Hematopoietic multipotent progenitor cell treated with erythropoietin and hydrocortisone succinate and interleukin-3 and kit ligand, for 17 days (in vitro differentiated cells): ENCODE measurements at regions not wholly inside any gene's neighbourhood (a gene's known extent, or its start where the extent isn't known, plus 50 kb on each side); places are given as distances from the start of the nearest gene placed in this dataset.
"Not testable (repeated sequence)": the region's sequence is repeated elsewhere in the genome, so short reads cannot be mapped to it uniquely, and the experiment has no call there.

Experiments
- DNase-seq: peaks from one replicate; pipeline ENCODE4 v3.0.0-alpha.2; 2015; ENCODE audit warnings: low spot score

- DNase-seq: not testable (repeated sequence)
Measured at GRCh38 chr14:53395267-53395666, 242.1 kb upstream of the DDHD1 start.

- no peak for DNase-seq
Measured at GRCh38 chr14:53391631-53392285, 238.6 kb upstream of the DDHD1 start.

- no peak for DNase-seq
Measured at GRCh38 chr14:53391156-53391555, 238.0 kb upstream of the DDHD1 start.

- no peak for DNase-seq
Measured at GRCh38 chr14:53390008-53390407, 236.9 kb upstream of the DDHD1 start.

- no peak for DNase-seq
Measured at GRCh38 chr14:53389202-53389601, 236.1 kb upstream of the DDHD1 start.

- no peak for DNase-seq
Measured at GRCh38 chr14:53386362-53386761, 233.2 kb upstream of the DDHD1 start.

GRCh38 chr14:53384536-53384935 lies 231.4 kb upstream of the DDHD1 start:
- DNase-seq: no peak

GRCh38 chr14:53384073-53384472 lies 230.9 kb upstream of the DDHD1 start:
- no peak for DNase-seq

GRCh38 chr14:53381895-53382294 lies 228.8 kb upstream of the DDHD1 start:
- DNase-seq: no peak

- DNase-seq: no peak
Measured at GRCh38 chr14:53380867-53381225, 227.7 kb upstream of the DDHD1 start.

GRCh38 chr14:53380052-53380866 lies 227.1 kb upstream of the DDHD1 start:
- DNase-seq: no peak

GRCh38 chr14:53378142-53378541 lies 225.0 kb upstream of the DDHD1 start:
- DNase-seq: no peak

- no peak for DNase-seq
Measured at GRCh38 chr14:53376064-53376463, 222.9 kb upstream of the DDHD1 start.

GRCh38 chr14:53375599-53375998 lies 222.5 kb upstream of the DDHD1 start:
- no peak for DNase-seq

- no peak for DNase-seq
Measured at GRCh38 chr14:53368711-53369201, 215.6 kb upstream of the DDHD1 start.

- DNase-seq: no peak
Measured at GRCh38 chr14:53368066-53368465, 214.9 kb upstream of the DDHD1 start.

GRCh38 chr14:53367644-53368026 lies 214.5 kb upstream of the DDHD1 start:
- DNase-seq: no peak

GRCh38 chr14:53365486-53366130 lies 212.5 kb upstream of the DDHD1 start:
- DNase-seq: no peak

- DNase-seq: not testable (repeated sequence)
Measured at GRCh38 chr14:53362916-53363315, 209.8 kb upstream of the DDHD1 start.

- no peak for DNase-seq
Measured at GRCh38 chr14:53360829-53361228, 207.7 kb upstream of the DDHD1 start.

GRCh38 chr14:53358166-53358565 lies 205.0 kb upstream of the DDHD1 start:
- no peak for DNase-seq

GRCh38 chr14:53356361-53357150 lies 203.4 kb upstream of the DDHD1 start:
- DNase-seq: no peak
